ENCODE measurements at regions not wholly inside any gene's neighbourhood (a gene's known extent, or its start where the extent isn't known, plus 50 kb on each side); places are given as distances from the start of the nearest gene placed in this dataset.

- TF ChIP-seq CTCF (IDR thresholded peaks at IDR 0.05) (no peak), POLR2A (IDR thresholded peaks at IDR 0.05) (no peak)
- Histone ChIP-seq H3K9me3 (no peaks in the 10 kb centered on the region), H3K4me3 (no peak overlapping the region), H3K27ac (no peak overlapping the region), H3K36me3 (replicated peaks in 1 of 2; ENCODE audit: insufficient read depth in 1 of 2, low read depth in 2 of 2) (no peaks in the 10 kb centered on the region), H3K27me3 (no peaks in the 10 kb centered on the region), H3K4me1 (no peaks in the 10 kb centered on the region)
- intact Hi-C loops (cut with DNase I) = no loop called here
- no peak for ATAC-seq
- no peak for DNase-seq
- WGBS, 2 donors = 63 to 69% methylated on average over 2 of the region's 2 CpGs
These were observed 360.1 kb downstream of the MAN2A1 start for GRCh38 chr5:110049816-110050215.

GRCh38 chr5:110050640-110051345 is 361.1 kb downstream of the MAN2A1 start:
- no peak for DNase-seq
- Histone ChIP-seq H3K36me3 (replicated peaks in 1 of 2; ENCODE audit: insufficient read depth in 1 of 2, low read depth in 2 of 2) (no peaks in the 10 kb centered on the region), H3K4me1 (no peaks in the 10 kb centered on the region), H3K27me3 (no peaks in the 10 kb centered on the region), H3K9me3 (no peaks in the 10 kb centered on the region), H3K27ac (no peak overlapping the region), H3K4me3 (no peak overlapping the region)
- ATAC-seq = no peak
- no peak for TF ChIP-seq POLR2A (IDR thresholded peaks at IDR 0.05)
- no peak for TF ChIP-seq CTCF (IDR thresholded peaks at IDR 0.05)
- intact Hi-C loops (cut with DNase I) = no loop called here
- 86 to 92% methylated on average over 5 of the region's 5 CpGs for WGBS, 2 donors

- intact Hi-C loops (cut with DNase I) = no loop called here
- ATAC-seq (no peak), DNase-seq (no peak)
- Histone ChIP-seq H3K9me3 (no peaks in the 10 kb centered on the region), H3K4me3 (no peak overlapping the region), H3K4me1 (no peaks in the 10 kb centered on the region), H3K27ac (no peak overlapping the region), H3K27me3 (no peaks in the 10 kb centered on the region), H3K36me3 (replicated peaks in 1 of 2; ENCODE audit: insufficient read depth in 1 of 2, low read depth in 2 of 2) (no peaks in the 10 kb centered on the region)
- 87 to 100% methylated on average over 1 of the region's 1 CpG for WGBS, 2 donors
- no peak for TF ChIP-seq POLR2A (IDR thresholded peaks at IDR 0.05)
- no peak for TF ChIP-seq CTCF (IDR thresholded peaks at IDR 0.05)
These were observed 363.5 kb downstream of the MAN2A1 start for GRCh38 chr5:110053205-110053604.

- ATAC-seq = no peak
- Histone ChIP-seq H3K36me3 (replicated peaks in 1 of 2; ENCODE audit: insufficient read depth in 1 of 2, low read depth in 2 of 2) (no peaks in the 10 kb centered on the region), H3K4me1 (no peaks in the 10 kb centered on the region), H3K27ac (no peak overlapping the region), H3K9me3 (no peaks in the 10 kb centered on the region), H3K27me3 (no peaks in the 10 kb centered on the region), H3K4me3 (no peak overlapping the region)
- DNase-seq = no peak
- intact Hi-C loops (cut with DNase I) = no loop called here
- no peak for TF ChIP-seq POLR2A (IDR thresholded peaks at IDR 0.05)
- no peak for TF ChIP-seq CTCF (IDR thresholded peaks at IDR 0.05)
These were observed 364.1 kb downstream of the MAN2A1 start for GRCh38 chr5:110053824-110054223.

- ATAC-seq (peak; percentile 45), DNase-seq (peak; percentile 13 to 62 (median 32))
- TF ChIP-seq CTCF (IDR thresholded peaks at IDR 0.05) (no peak), POLR2A (IDR thresholded peaks at IDR 0.05) (no peak)
- Histone ChIP-seq H3K36me3 (replicated peaks in 1 of 2; ENCODE audit: insufficient read depth in 1 of 2, low read depth in 2 of 2) (no peaks in the 10 kb centered on the region), H3K4me3 (no peak overlapping the region), H3K4me1 (no peaks in the 10 kb centered on the region), H3K27ac (no peak overlapping the region), H3K9me3 (no peaks in the 10 kb centered on the region), H3K27me3 (no peaks in the 10 kb centered on the region)
- intact Hi-C loops (cut with DNase I) = no loop called here
- 44 to 52% methylated on average over 2 of the region's 2 CpGs for WGBS, 2 donors
These were observed 364.5 kb downstream of the MAN2A1 start for GRCh38 chr5:110054240-110054639.
